Activated CD4-positive, alpha-beta T cell treated with anti-CD3 and anti-CD28 coated beads for 1 hour (primary cell): ENCODE measurements at regions not wholly inside any gene's neighbourhood (a gene's known extent, or its start where the extent isn't known, plus 50 kb on each side); places are given as distances from the start of the nearest gene placed in this dataset.

ENCODE experiments used
- DNase-seq: peaks from one replicate; pipeline ENCODE4 v3.0.0-alpha.2; 2020

DNA sequence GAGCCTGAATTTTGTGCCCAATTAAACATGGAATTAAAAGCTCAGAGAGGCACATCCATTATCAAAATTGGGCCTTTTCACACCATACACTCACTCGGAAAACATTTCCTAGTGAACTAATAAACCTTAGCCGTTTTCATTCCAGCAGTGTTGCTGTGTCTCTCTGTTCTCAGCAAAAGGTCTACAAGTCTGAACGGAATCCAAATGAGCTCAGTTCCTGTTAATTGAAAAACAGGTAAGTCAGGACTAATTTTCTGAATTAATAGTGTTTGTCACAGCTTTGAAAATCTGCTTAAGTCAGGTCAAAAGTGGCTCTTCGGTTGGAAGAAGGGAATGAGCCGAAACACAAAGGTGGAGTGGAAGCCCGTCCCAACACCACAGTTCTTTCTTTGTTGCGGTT is 163.3 kb upstream of the RALGAPA2 start:
- no peak for DNase-seq

DNA sequence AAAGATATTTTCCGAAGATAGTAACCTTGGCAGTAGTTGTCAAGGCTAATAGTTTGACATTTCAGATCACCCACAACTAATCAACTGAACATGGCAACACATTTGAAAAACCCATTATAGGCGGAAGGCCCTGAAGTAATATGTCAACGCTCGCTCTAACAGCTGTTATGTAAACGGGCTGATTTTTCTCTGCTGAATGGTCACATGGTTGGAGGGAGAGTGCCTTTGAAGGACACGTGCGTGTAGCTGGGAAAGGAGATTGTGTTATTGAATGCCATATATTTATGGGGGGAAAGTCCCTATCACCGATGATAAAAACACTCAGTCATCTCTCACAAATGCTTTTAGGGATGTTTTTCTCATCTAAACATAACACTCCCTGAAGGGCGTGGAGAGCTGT is 160.0 kb upstream of the RALGAPA2 start:
- no peak for DNase-seq

DNA sequence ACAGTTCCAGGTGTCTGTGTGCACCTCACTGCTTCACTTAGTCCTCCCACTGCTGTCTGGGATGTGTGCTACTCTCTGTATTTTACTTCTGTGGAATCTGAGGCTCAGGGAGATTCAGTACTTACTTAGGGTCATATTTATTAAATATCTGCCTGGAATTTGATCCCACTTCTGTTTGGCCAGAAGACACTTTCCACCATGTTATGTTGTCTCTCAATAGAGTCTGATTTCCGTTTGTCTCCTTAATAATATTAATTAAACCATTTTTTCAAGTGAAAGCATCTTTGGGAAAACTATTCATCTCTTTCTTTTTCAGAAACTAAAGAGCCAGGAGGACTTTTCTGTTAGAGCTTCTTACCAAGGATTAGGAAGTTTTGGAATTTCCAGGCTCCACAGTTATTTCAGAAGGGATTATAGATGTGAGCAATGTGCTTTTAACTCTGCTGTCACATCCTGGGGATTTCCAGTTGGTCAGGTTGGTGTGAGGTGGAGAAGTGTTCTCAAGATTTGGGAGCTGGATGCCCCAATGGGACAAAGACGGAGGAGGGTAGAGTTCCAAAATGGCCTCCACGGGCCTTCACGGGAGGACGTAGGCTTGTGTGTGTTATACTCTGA is 156.8 kb upstream of the RALGAPA2 start:
- no peak for DNase-seq

DNA sequence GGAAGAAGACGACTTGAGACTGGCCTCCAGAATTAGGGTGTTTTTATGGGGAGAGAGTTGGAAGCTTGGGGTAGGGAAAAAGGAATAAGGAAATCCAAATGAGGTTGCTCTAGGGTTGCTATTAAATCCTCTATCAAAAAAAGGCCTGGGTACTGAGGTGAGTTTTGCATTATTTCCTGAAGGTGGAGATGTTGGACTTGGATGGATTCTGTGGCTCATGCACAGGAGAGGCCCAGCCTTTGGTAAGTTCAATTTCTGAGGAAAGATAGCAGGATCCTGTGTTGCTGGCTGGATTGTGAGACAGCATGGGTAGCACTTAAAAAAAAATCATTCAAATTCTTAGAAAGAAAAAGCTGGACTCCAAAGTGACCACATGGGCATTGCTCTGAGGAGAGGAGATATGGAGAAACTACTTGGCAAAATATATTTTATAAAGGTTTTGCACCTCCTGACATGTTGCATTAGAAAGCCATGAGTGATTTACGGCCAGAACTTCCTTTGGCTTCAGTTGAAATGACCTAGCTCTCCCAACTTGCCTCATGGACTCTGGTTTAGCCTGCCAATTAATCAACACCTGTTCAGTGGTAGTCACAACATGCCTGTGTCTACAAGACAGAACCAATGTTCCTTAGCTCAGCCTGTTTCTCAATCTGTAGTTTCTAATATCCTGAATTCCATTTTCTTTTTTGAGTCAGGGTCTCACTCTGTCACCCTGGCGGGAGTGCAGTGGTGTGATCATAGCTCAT is 152.1 kb upstream of the RALGAPA2 start:
- DNase-seq: no peak

DNA sequence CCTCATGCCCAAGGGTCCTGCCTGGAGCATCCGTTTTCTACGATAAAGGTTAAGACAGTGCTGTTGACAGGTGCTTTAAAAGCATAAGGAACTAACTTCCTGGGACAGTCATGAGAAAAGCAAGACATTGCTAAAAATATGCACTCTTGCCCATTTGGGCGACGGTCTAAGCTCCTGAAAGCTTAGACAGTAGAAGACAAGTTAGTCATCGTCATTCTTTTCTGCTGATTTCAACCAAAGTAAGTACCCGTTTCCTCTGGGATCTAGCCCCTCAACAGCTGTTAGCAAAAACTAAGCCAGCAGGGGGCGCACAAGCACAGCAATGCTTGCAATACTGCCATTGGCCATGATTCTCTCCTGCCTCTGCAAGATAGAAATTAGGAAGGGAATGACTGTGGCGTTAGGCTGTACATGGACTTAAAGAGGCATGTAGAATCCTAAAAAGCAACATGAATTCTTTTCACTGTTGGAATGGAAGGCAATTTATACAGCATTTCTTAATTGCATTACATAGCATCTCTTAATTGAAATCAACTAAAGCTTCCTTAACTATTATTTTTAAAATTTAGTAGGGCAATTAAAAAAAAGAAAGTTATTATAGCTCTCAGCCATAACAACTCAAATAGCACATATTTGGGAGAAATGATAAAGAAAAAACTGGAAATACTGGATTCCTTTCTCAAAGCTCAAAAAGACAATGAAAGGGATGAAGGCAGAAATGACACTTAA is 147.8 kb upstream of the RALGAPA2 start:
- peak; percentile 69 for DNase-seq

DNA sequence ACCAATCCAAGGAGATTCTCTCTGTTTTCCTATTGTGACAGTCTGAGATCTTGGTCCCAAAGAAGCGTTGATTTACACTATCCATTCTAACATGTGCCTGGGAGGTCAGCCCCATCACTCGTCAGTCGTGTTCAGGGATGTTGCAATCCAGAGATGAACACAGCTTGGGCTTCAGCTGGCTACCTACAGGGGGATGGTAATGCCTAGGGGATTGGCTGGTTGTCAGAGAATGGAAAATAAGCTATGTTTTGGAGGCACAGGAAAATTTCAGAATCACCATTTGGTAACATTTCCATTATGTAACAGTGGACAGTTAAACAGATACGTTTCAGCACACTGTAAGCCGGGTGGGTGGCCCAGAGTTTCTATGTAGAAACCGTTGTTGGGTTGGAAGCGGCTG is 147.1 kb upstream of the RALGAPA2 start:
- DNase-seq: no peak

DNA sequence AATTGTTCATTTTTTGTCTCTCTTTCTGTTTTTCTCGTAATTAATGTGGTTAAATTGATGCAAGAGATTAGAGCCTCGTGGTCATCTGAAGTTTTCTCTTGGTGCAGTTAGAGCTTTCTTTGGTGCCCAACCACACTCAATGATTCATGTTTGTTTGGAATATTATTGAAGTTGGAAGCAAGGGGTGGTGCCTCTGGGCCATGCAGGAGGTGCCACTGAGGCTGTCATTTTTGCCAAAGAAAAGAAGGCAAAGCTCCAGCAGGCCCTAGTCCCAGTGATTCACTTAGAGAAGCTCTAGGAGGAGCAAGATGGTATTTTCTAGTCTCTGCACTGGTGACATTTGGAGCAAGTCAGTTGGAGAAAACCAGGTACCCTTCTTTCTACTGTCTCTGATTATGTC is 144.5 kb upstream of the RALGAPA2 start:
- no peak for DNase-seq

DNA sequence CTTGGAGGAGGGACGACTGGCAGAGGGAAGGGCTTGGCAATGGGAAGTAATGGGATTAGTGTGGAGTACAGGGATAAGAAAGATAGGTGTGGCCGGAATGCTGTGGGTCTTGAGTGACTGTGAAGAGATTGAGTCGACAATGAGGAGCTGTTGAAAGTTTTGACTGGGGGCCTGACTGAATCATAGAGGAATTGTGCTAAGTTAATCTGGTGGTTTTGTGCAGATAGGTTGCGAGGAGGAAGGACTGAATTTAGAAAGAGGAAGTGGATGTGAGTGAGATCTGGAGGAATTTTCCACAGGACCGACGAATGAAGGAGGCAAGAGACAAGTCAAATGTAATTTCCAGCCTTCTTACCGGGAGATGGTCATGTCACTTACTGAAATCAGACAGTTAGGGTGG is 143.9 kb upstream of the RALGAPA2 start:
- no peak for DNase-seq

DNA sequence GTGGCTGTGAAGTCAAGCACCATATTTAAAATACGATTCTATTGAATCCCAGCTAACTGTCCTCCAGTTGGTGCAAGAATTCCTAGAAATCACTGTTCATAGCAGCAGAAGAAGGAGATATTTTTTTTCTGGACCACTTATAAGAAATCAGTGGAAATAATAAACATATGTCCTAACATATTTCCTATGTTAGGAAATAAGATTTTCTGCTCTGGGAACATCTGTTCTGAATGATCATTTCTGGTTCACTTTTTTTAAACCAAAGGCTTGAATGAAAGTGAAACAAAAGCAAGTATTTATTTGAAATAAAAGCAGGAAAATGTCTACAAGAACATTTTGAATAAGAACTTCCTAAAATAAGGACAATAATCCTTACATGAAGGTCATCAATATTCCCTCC is 138.9 kb upstream of the RALGAPA2 start:
- DNase-seq: no peak

DNA sequence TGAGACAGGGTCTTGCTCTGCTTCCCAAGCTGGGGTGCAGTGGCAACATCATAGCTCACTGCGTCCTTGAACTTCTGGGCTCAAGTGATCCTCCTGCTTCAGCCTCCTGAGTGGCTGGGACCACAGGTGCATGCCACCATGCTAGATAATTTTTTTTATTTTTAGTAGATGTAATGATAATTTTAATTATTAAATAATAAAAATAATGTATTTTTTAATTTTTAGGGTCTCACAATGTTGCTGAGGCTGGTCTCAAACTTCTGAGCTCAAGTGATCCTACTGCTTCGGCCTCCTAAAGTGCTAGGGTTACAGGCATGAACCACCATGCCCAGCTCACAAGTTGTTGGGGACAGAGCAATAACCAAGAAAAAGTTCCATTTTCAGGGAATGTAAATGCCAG is 138.0 kb upstream of the RALGAPA2 start:
- DNase-seq: no peak

DNA sequence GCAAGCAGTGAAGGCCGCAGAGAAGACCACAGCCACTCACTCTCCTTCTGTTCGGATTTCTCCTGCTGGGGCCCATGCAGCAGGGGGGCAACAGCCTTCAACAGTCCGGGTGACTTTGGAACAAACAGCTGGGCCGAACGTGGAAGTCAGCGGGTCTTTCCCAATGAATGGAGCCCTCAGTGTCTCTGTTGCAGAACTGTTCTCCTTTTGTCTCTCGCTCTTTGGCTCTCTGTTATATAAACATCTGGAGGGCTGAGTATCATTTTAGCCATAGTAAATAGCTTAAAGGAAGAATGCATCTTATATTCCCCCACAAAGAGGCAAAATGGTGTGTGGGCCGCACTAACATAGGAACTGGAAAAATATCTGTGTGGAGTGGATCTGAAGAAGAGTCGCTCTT is 136.7 kb upstream of the RALGAPA2 start:
- no peak for DNase-seq

DNA sequence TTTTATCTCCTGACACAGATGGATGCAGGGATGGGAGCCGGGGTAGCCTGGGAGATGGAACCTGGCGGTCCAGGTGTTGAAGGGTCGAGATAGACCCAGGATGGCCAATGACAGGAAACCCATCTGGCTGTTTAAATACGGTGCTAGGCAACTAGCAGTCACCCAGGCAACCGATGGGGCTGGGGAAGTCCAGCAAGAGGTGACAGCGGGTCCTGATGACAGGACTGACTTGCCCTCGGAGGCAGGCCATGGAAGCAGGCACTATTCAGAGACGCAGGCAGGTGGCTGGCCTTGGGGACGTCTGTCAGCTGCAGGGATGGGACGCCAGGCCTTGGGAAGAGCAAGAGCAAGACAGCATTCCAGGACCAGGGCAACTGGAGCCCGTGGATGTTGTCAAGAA is 135.4 kb upstream of the RALGAPA2 start:
- no peak for DNase-seq

DNA sequence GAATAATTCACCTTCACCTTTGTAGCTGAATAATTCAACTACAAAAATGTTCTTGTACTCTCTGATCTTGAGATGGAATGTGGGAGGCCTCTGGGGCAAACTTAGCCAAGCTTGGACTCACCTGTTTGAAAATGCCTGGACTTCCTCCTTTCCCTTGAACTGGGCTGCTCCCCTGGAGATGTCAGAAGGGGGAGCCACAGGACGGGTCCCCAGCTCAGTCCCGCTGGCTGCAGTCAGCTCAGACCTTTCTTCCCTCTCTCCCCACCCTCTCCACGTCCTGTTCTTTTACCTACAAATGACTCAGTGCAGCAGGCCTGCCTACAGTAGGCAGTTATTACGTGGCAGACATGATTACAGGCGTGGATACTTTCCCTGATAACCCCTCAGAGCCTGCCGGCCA is 131.5 kb upstream of the RALGAPA2 start:
- DNase-seq: no peak

DNA sequence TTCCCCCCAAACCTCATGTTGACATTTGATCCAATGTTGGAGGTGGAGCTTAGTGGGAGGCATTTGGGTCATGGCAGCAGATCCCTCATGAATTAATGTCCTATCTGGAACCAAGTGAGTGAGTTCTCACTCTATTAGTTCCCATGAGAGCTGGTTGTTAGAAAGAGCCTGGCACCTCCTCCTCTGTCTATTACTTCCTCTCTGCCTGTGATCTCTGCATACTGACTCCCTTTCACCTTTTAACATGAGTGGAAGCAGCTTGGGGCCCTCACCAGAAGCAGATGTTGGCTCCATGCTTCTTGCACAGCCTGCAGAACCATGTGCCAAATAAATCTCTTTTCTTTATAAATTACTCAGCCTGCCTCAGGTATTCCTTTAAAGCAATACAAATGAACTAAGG is 127.3 kb upstream of the RALGAPA2 start:
- no peak for DNase-seq

DNA sequence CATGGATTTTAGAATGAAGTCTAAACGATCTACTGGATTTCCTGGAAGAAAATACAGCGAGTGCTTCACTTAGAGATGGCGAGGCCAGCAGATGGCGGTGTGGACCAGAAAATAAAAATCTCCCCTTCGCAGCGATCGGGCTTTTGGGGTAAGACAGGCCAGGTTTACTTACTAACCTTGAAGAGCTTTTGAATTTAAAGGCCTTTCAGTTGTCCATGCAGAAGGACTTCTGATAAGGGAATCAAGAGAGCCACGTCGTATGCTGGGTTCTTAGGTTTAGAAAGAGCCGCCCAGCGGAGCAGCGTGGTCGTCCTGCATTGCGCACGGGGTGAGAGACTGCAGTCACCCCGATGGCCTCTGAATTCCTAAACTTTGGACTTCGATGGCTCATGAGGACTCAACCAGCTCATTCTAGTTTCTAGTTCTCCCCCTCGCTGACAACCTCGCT is 125.2 kb upstream of the RALGAPA2 start:
- no peak for DNase-seq

DNA sequence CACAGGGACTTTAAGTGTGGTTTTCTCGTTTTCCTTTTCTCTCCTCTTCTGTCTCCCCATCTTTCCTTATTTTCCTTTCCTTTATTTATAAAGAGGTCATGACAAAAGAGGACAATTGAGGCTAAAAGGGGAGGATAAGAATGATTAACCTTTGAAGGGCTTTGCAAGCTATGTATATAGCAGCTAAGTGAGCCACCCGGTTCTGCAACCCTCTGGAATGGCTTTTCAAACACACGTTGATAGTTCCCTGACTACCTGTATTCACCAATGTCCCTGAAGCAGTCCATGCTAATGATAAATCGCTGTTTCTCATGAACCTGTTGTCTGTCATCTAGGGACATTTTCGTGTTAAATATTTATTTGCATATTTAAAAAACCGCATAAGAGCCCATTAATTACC is 124.4 kb upstream of the RALGAPA2 start:
- DNase-seq: no peak

DNA sequence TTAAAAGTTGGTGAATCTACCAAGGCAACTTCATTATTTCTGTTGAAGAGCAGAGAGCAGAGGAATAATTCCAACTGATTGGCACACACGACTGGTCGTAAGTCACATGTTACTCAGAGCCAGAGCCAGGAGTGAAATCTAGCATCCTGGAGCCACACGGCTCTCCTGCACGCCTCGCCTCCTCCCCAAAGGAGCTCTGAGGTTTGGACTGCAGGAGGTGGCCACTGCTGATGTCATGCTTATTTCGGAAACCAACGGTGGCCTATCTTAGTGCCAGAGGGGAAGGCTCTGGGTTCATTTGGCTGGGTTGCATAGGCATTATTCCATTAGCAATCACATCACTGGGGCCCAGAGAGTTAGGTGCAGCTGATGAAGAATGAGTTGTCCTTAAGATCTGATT is 123.5 kb upstream of the RALGAPA2 start:
- DNase-seq: no peak

DNA sequence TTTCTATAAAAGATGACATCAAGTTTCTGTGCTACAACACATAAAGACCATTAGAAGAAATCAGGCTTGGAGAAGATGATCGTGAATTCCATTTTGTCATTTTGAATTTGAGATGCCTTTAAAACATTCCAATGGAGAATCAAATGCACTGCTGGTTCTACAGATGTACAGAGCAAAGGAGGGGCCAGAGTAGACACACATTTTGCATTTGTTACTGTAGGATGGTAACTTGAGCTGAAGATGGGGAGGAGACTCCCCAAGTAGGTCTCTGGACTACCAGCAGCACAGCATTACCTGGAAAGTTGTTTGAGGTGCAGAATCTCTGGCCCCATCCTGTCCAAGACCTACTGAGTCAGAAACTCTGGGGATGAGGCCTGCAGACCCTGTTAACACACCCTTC is 121.6 kb upstream of the RALGAPA2 start:
- DNase-seq: no peak

DNA sequence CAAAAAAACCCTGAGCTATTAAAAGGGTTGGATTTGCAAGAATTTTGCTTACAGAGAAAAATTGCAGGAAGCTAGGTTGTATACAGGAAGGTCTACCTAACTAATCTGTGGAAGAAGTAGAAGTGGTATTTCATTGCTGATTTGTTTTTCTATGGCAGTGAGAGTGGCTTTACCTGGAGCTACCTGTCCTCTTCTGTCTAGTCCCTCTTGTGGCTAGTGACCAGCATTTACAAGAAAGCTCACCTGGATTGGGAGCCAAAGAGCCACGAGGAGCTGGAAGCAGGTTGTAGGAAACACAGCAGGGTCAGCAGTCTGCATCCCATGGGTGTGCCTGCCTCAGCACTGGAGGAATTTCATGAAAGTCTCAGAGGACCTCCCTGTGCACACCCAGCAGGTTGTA is 120.3 kb upstream of the RALGAPA2 start:
- DNase-seq: no peak

DNA sequence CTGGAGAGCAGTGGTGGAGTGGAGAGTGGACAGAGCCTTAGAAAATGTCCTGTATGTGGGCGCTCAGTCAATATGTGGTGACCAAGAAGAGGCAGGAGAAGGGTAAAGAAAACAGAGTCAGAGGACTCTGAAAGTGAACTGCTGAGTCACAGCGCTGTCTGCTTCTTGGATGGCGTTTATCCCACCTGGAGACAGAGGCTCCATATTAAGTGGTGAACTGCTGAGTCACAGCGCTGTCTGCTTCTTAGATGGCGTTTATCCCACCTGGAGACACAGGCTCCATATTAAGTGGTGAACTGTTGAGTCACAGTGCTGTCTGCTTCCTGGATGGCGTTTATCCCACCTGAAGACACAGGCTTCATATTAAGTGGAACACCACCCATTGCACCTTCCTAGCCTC is 119.3 kb upstream of the RALGAPA2 start:
- no peak for DNase-seq

DNA sequence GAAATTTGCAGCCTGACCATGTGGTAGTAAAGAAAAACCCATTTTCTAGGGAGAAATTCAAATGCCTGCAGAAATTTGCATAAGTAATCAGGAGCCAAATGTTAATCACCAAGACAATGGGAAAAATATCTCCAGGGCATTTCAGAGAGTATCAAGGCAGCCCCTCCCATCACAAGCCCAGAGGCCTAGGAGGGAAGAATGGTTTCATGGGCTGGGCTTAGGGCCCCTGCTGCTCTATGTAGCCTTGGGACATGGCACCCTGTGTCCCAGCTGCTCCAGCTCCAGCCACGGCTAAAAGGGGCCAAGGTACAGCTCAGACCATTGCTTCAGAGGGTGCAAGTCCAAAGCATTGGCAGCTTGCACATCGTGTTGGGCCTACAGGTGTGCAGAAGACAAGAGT is 117.2 kb upstream of the RALGAPA2 start:
- DNase-seq: no peak

DNA sequence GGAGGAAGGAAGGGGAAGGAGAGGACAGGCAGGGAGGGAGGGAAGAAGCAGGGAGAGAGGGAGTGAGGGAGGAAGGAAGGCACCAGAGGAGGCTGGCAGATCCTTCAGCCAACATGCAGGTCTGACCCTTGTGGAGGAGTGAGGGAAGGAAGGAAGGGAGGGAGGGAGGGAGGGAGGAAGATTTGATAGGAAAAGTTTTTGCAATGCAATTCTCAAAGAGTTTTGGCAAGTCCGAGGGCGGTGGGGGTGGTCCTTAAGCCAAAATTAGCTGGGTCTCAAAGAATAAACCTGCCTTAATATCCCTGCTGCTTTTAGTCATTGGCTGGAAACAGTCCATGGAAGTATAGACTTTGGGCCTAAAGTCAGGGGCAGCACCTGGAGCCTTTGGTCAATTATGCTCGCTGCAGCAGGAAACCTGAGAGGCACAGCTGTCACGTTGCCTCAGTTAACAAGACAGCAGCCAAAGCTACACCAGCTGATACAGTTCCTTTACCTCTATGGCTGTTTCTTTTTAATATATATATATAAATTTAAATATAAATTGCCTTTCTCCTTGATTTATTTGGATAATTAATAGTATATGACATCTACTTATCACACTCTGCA is 115.7 kb upstream of the RALGAPA2 start:
- no peak for DNase-seq

DNA sequence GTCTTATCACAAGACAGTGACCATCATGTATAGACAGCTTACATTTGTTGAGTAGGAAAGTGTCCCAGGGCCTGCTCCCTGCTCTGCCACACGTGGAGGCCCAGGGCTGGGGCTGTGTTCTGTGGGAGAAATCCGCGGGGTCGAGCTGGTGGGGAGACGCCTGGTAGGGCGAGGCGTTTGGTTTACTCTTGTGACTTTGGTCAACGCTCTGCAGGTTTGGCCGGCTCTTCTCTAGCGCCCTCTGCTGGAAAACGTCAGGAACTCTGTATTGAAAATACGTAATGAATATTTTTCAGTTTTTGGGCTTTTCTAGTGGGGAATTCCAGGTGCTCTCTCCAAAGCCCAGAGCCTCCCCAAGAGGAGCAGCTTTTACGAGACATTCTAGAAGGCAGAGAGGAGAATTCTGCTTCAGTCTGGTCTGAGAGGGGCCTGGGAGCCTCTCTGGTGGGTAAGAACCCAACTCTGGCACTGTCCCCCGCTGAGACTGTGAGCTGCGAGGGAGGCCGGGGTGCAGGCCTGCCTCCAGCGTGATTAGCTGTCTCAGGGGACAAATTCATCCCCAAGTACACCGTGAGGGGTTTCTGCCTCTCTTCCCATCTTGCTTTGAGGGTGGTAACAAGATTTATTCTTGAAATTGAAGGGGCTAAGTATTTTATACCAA is 112.6 kb upstream of the RALGAPA2 start:
- peak; percentile 24 for DNase-seq
